ENCODE measurements at regions not wholly inside any gene's neighbourhood (a gene's known extent, or its start where the extent isn't known, plus 50 kb on each side); places are given as distances from the start of the nearest gene placed in this dataset.

DNA sequence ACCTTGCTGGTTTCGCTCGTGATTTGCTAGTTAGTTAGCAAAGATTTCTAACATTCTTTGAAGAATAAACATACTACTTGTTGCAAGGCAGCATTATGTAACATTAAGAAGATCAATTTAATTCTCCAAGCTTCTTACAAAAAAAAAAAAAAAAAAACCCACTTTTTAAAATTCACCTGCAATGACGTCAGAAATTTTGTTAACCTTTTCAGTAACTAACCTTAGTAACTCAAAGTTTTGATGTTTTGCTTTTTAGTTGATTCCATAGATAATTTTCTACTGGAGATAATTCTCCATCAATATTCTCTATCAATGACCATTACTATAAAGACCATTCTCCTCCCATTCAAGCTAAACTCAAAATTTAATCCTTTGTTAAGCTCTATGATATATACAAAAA is 491.8 kb upstream of the TBL1XR1 start:
- TF ChIP-seq, protein P1, sequence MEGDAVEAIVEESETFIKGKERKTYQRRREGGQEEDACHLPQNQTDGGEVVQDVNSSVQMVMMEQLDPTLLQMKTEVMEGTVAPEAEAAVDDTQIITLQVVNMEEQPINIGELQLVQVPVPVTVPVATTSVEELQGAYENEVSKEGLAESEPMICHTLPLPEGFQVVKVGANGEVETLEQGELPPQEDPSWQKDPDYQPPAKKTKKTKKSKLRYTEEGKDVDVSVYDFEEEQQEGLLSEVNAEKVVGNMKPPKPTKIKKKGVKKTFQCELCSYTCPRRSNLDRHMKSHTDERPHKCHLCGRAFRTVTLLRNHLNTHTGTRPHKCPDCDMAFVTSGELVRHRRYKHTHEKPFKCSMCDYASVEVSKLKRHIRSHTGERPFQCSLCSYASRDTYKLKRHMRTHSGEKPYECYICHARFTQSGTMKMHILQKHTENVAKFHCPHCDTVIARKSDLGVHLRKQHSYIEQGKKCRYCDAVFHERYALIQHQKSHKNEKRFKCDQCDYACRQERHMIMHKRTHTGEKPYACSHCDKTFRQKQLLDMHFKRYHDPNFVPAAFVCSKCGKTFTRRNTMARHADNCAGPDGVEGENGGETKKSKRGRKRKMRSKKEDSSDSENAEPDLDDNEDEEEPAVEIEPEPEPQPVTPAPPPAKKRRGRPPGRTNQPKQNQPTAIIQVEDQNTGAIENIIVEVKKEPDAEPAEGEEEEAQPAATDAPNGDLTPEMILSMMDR (IDR thresholded peaks at IDR 0.05), result no peak
- no peak for TF ChIP-seq POLR2A (IDR thresholded peaks at IDR 0.05)
